Brain microvascular endothelial cell (primary cell): ENCODE measurements at regions not wholly inside any gene's neighbourhood (a gene's known extent, or its start where the extent isn't known, plus 50 kb on each side); places are given as distances from the start of the nearest gene placed in this dataset.

Source experiments
- DNase-seq: peaks from one replicate; pipeline ENCODE4 v3.0.0-alpha.2; 2020
- H3K27ac ChIP-seq: fragments of 250-450 bp; sonication (Bioruptor Pico); 2 replicates; pipeline ENCODE4 v1.5.1; 2020; ENCODE audit warnings: mild to moderate bottlenecking, moderate library complexity
- H3K27me3 ChIP-seq: fragments of 250-450 bp; sonication (Bioruptor Pico); replicated peaks from 2 replicates; pipeline ENCODE4 v1.5.1; 2020; ENCODE audit warnings: mild to moderate bottlenecking
- H3K36me3 ChIP-seq: fragments of 250-450 bp; sonication (Bioruptor Pico); replicated peaks from 2 replicates; pipeline ENCODE4 v1.5.1; 2020; ENCODE audit warnings: mild to moderate bottlenecking
- H3K4me3 ChIP-seq: 2 replicates; pipeline ENCODE4 v1.5.1; 2011; ENCODE audit warnings: low read depth, mild to moderate bottlenecking, control low read depth, low read length, moderate library complexity
- CTCF ChIP-seq: IDR thresholded peaks from 2 replicates; pipeline ENCODE4 v1.5.1; 2011; ENCODE audit warnings: low read depth, mild to moderate bottlenecking, moderate library complexity, low read length, control low read depth, inconsistent platforms; ENCODE audit errors: missing control alignments
- in situ Hi-C: cut with HindIII; loops from 2 replicates; pipeline ENCODE4 v1.10.0; 2017; ENCODE audit warnings: low sequenced_read_pairs, low pct_ligation_motif_present

DNA sequence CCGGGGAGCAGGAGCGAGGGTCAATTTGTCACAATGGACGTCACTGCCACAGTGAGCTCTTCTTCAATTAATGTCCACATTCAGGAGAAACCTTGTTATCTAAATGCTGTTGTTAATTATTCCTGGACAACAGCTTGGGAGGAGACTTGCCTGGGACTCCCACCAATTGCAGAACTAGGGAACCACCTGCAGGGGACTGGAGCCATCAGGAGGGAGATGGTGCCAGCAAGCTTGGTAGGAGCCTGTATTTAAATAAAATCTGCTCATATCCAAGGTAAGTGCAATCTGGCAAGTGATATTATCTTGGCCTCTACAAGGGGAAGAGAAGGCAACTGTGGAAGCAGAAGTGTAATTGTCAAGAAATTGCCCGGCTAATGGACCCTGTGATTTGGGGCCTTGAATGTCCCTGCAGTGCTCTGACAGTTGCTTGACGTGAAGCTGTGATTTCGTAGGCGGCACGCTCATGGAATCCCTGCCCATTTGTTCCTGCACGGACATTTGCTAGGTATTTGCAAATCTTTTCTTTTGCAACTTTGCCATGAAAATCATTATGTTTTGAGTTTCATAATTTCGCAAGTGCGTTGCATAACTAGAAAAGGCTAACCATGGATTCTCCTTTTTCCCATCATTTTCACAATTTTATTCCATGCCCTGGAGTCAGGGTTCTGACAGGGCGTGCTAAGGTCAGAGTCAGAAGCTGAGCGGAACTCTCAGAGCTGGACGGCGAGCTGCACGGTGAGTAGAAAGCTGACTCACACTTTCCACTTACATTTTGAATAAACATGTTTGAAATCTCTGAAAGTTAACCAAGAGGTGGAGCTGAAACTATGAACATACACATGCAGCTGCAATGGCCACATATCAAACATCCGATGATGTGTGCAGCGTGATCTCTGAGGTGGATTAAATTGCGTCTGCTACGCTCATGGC lies 84.9 kb upstream of the TCERG1L start:
- H3K27me3 ChIP-seq = no peaks in the 10 kb centered on the region
- no peak for DNase-seq
- no peak overlapping the region for H3K27ac ChIP-seq
- in situ Hi-C loops = no loop called here
- H3K36me3 ChIP-seq = no peaks in the 10 kb centered on the region
- no peak overlapping the region for H3K4me3 ChIP-seq
- no peak for TF ChIP-seq CTCF

- DNase-seq = no peak
- TF ChIP-seq CTCF = no peak
- Histone ChIP-seq H3K36me3 (no peaks in the 10 kb centered on the region), H3K27me3 (no peaks in the 10 kb centered on the region), H3K4me3 (no peak overlapping the region), H3K27ac (no peak overlapping the region)
- in situ Hi-C loops = no loop called here
Measured at GRCh38 chr10:131398166-131398565, 86.6 kb upstream of the TCERG1L start.

DNA sequence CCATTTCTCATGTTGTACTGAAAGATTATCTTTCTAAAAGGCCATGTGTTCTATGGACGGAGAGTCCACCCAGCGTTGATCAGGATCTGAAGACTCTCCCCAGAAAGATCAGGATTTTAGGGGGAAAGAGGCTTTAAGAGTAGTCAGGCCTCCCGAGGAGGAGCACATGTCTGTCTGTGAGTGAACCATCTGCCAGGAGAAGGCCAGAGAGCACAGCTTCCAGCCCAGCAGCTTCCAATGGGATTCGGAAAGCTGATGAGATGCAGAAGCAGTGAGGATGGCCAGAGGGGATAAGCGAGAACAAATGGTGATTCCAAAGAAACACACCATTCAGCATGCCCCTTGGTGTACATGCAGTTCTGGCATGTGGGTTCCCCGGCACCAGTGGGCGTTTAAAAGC lies 88.5 kb upstream of the TCERG1L start:
- in situ Hi-C loops = no loop called here
- Histone ChIP-seq H3K27ac (no peak overlapping the region), H3K4me3 (no peak overlapping the region), H3K36me3 (no peaks in the 10 kb centered on the region), H3K27me3 (no peaks in the 10 kb centered on the region)
- no peak for TF ChIP-seq CTCF
- DNase-seq = no peak

DNA sequence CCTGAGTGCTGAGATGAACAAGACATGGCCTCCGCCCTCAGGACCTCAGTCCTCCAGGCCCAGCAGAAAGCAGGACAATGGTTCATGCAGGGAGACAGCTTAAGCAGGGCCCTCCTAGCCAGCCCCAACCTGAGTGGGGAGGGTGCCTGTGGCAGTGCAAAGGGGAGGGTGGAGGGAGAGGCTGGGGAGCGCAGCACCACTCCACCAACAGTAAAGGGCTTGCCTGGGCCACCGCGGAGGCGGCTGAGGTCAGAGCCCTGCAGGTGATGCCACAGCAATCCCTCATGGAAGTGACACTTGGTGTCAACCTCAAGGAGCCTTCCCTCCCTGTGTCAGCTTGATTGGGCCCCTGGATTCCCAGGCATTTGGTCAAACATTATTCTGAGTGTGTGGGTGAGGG lies 89.0 kb upstream of the TCERG1L start:
- TF ChIP-seq CTCF = no peak
- in situ Hi-C loops = no loop called here
- DNase-seq = no peak
- Histone ChIP-seq H3K36me3 (no peaks in the 10 kb centered on the region), H3K4me3 (no peak overlapping the region), H3K27me3 (no peaks in the 10 kb centered on the region), H3K27ac (no peak overlapping the region)

DNA sequence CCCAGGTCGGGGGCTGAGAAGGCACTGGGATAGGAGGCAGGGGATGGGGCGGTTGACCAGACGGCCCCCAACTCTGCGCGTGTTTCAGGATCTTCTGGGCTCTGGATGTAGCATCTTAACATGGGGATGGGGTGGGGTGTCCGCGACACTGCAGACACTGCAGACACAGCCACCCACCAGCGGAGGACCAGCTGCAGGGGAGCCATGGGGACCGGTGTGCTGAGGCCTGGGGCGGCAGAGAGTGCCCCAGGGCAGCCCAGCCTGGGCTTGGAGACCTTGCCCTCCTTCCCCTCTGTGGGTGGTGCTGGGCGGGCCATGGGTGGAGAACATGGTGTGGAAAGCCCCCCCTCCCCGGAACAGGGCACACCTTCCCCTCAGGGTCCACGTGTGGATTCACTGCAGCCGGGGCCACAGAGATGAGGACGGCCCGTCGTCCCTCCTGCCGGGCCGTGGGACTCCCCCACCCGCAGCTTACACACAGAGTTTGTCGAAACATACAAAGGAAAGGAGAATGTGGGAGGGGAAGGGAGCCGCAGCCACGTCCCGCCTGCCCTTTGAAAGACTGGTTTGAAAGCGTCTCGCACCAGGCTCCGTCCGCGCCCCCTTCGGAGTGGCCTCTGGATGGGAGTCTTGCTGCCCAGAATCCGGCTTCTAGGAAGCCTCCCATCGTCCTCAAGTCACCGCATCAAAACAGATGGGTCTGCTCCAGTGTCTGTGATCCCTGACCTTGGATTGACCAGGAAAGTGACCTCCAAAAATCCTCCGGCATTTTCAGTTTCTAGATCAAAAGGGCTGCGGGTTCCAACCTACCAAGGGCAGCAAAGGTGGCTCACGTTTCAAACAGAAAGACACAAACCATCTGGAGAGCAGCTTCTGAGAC lies 91.5 kb upstream of the TCERG1L start:
- DNase-seq = no peak
- no peak for TF ChIP-seq CTCF
- Histone ChIP-seq H3K27ac (no peak overlapping the region), H3K4me3 (no peak overlapping the region), H3K36me3 (no peaks in the 10 kb centered on the region), H3K27me3 (no peaks in the 10 kb centered on the region)
- in situ Hi-C loops = no loop called here
